ENCODE measurements at regions not wholly inside any gene's neighbourhood (a gene's known extent, or its start where the extent isn't known, plus 50 kb on each side); places are given as distances from the start of the nearest gene placed in this dataset.

- no peak overlapping the region for H3K9ac ChIP-seq (replicated peaks in 1 of 4; ENCODE audit: extremely low read depth in 1 of 4, low read depth in 3 of 4, low read length in 3 of 4)
- H3K27me3 ChIP-seq (replicated peaks in 1 of 4; ENCODE audit: control insufficient read depth in 3 of 4, extremely low read depth in 1 of 4, insufficient read depth in 3 of 4, low read length in 3 of 4): no peaks in the 10 kb centered on the region
- peaks cover 3 to 7% of the 10 kb centered on the region in 2 experiments; a peak in 1 of 4 replicates for H3K9me3 ChIP-seq (ENCODE audit: insufficient read depth in 2 of 2, low read depth in 1 of 2, low read length in 1 of 2)
- no peak overlapping the region for H2AFZ ChIP-seq (ENCODE audit: low read length)
- no peaks in the 10 kb centered on the region for H3K79me1 ChIP-seq (ENCODE audit: low read depth, low read length)
- H4K8ac ChIP-seq (ENCODE audit: extremely low read depth, insufficient read depth, low read length): no peak overlapping the region
- H3K18ac ChIP-seq (ENCODE audit: extremely low read depth, low read length): no peak overlapping the region
- no peaks in the 10 kb centered on the region for H3K23me2 ChIP-seq (ENCODE audit: low read depth, low read length)
- no peak overlapping the region for H3K4ac ChIP-seq (replicated peaks; ENCODE audit: insufficient read length, low read depth, low read length)
- H4K20me1 ChIP-seq (replicated peaks in 1 of 2; ENCODE audit: control insufficient read depth in 1 of 2, insufficient read depth in 2 of 2, low read length in 2 of 2): no peaks in the 10 kb centered on the region
- H3K14ac ChIP-seq (ENCODE audit: insufficient read length): no peak overlapping the region
- no peak overlapping the region for H2BK12ac ChIP-seq (ENCODE audit: low read depth, low read length)
- H3K79me2 ChIP-seq (ENCODE audit: control insufficient read depth in 1 of 2, insufficient read depth in 2 of 2, low read length in 2 of 2): no peaks in the 10 kb centered on the region
- no peak overlapping the region for H3K23ac ChIP-seq (ENCODE audit: insufficient read length)
- no peaks in the 10 kb centered on the region for H3K36me3 ChIP-seq (ENCODE audit: control insufficient read depth in 2 of 4, insufficient read depth in 4 of 4, low read length in 3 of 4)
- no peak overlapping the region for H2AK5ac ChIP-seq (ENCODE audit: low read depth, low read length)
- H2BK15ac ChIP-seq (ENCODE audit: low read length): no peak overlapping the region
- ChIA-PET POLR2A (ENCODE audit: partially characterized antibody) (no interaction called here), CTCF (ENCODE audit: partially characterized antibody) (interaction anchor here (0.7 kb wide), 1 partner anchor 30 kb away, joined by 5 read pairs; no protein-coding TSS in a partner anchor)
- H4K5ac ChIP-seq (ENCODE audit: insufficient read length, low read depth, low read length): no peak overlapping the region
- no peaks in the 10 kb centered on the region for H3K4me1 ChIP-seq (replicated peaks in 1 of 4; ENCODE audit: control insufficient read depth in 3 of 4, insufficient read depth in 4 of 4, low read length in 3 of 4)
- no peak overlapping the region for H2BK5ac ChIP-seq (ENCODE audit: low read depth, low read length)
- H2BK120ac ChIP-seq (replicated peaks; ENCODE audit: low read depth, low read length): no peak overlapping the region
- 42% methylated on average over 2 of the region's 2 CpGs; no CpG with 5 or more reads in 1 of the 2 experiments for WGBS, 2 experiments (ENCODE audit: extremely low coverage in 1 of 2, insufficient coverage in 1 of 2, insufficient read length in 1 of 2, insufficient replicate concordance in 2 of 2, low coverage in 1 of 2, low lambda C conversion rate in 2 of 2, missing lambda C conversion rate in 1 of 2)
- H4K91ac ChIP-seq (replicated peaks; ENCODE audit: insufficient read length, low read length): no peak overlapping the region
- TF ChIP-seq CTCF (IDR thresholded peaks at IDR 0.05; ENCODE audit: control extremely low read depth in 1 of 3, insufficient read depth in 1 of 3, low read depth in 1 of 3, low read length in 3 of 3) (0 out of 4 replicates have a peak, but pooled peaks of 1 of the 3 experiments have one; percentile 12), KDM5A (IDR thresholded peaks at IDR 0.05; ENCODE audit: low read length) (no peak)
- no peak overlapping the region for H3K4me2 ChIP-seq (ENCODE audit: insufficient read depth in 1 of 2, low read depth in 2 of 2, low read length in 2 of 2)
- no peak overlapping the region for H3K56ac ChIP-seq (replicated peaks; ENCODE audit: insufficient read length, low read depth, low read length)
- no peak overlapping the region for H3K4me3 ChIP-seq (ENCODE audit: extremely low read depth in 1 of 4, insufficient read depth in 2 of 4, low read depth in 3 of 4, low read length in 4 of 4)
- H2BK20ac ChIP-seq (ENCODE audit: low read length): no peak overlapping the region
- no peak overlapping the region for H3K27ac ChIP-seq (ENCODE audit: low read depth, low read length)
- no peak for FAIRE-seq
- DNase-seq (ENCODE audit: low read depth in 1 of 2, low spot score in 2 of 2): no peak
Measured at GRCh38 chr18:50492097-50492496, 67.8 kb upstream of the MAPK4 start.
